ENCODE measurements at regions not wholly inside any gene's neighbourhood (a gene's known extent, or its start where the extent isn't known, plus 50 kb on each side); places are given as distances from the start of the nearest gene placed in this dataset.

DNA sequence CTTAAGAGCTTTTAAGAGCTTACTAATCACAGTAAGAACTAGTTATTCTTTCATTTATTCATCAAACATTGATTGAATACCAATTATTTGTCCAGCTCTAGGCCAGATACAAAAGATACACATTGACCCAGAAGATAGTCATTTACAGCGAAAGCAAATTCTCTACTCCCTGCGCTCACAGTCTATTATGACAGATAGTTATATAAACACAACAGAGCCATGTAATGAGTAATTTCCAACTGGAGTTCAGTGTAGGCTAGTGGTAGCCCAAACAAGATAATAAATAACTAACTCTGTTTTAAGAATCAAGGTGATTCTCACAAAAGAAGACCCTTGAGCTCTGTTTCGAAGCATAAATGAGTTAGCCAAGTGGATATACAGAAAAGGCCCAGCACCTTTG is 397.8 kb upstream of the TLE4 start:
- DNase-seq, result no peak

DNA sequence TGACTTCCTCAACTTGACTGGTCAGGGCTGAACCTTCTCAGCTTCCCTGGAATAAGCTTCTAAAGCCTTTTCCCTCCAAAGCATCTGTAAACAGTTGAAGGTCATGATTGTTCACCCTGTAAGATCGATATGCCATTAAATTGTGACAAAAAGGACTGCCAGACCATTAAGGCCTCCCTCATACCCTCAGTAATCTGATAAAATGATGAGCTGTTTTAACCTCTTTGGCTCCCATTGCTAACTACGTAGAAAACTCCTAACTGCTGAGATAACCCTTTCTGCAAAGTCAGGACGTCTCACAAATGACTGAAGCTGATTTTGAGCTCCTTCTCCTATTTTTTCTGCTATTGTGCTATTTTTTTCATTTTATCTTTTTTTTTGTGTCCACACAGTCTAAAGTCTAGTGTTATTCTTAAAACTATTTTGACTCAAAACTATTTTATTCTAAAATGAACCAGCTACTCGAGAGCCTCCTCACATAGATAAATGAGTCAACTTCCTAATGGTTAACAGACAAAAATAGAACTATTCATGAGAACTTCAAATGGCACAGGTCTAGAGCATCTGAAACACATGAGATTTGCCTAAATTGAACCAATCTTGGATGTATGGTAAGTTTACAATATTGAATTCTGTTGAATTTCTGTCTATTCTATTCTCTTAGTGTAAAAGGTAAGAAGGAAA is 395.6 kb upstream of the TLE4 start:
- no peak for DNase-seq

DNA sequence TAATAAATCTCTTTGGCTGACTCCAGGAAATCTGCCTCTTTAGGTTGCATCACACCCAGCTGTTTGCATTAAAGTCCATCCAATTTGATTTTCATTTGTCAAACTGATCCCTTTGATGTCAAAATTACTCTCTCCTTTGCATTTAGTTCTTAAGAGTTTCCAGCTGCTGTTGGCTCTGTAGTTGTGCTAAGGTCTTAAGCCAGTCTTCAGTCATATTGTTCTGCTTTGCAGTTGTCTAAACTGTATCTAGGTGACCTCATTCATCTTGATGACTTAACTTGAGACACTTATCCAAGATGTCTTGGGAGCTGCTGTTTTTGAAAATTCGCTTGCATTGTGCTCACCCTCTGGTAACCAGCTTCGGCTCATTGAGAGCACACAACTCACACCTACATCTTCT is 386.9 kb upstream of the TLE4 start:
- no peak for DNase-seq

DNA sequence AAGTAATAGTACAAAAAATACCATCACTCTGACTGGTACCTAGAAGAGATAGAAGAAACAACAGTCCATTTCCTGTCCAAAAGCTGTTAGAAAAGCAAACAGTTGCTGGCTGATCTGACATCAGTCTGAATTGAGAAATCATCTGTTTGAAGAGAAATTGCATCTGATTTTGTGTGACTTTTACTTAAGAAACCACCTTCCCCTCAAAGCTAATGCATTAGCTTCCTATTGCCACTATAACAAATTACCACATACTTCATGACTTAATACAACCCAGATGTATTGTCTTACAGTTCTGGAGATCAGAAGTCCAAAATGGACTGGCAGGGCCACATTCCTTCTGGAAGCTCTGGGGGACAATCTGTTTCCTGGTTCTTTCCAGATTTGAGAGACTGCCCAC is 385.9 kb upstream of the TLE4 start:
- DNase-seq, result no peak

DNA sequence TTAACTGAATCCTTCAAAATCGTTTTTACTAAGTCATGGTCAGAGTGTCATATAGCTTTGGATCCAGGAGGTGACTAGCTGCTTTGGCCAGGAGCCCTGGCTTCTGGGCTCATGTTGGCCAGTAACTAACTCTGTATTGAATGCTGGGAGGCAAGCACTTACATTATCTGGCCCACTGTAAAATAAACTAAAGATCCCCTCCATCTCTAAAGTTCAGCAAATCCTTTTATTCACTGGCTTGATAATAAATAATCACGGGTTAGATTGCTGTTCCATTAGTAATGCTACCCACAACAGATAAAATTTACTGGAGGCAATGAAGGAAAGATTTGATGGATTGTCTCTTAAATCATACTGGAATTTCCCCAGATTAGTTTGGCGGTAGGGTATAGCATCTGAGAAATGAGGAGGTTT is 382.2 kb upstream of the TLE4 start:
- DNase-seq, result no peak

DNA sequence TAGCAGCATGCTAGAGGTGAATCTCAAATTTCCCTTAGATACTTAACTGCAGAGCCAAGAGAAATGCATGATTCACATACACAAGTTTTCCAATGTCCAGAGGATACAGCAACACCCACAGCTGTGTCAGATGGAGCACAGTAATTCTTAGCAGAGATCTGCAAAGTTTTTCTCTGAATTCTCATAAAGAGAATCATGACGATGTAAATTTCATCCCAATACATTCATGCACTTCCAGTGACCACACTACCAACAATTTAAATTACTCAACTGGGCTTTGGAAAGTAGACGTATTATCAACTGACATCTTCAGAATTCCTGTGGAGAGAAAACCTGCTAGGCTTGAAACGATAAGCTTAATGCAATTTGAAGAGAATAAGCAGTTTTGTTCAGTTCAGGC is 378.8 kb upstream of the TLE4 start:
- no peak for DNase-seq

DNA sequence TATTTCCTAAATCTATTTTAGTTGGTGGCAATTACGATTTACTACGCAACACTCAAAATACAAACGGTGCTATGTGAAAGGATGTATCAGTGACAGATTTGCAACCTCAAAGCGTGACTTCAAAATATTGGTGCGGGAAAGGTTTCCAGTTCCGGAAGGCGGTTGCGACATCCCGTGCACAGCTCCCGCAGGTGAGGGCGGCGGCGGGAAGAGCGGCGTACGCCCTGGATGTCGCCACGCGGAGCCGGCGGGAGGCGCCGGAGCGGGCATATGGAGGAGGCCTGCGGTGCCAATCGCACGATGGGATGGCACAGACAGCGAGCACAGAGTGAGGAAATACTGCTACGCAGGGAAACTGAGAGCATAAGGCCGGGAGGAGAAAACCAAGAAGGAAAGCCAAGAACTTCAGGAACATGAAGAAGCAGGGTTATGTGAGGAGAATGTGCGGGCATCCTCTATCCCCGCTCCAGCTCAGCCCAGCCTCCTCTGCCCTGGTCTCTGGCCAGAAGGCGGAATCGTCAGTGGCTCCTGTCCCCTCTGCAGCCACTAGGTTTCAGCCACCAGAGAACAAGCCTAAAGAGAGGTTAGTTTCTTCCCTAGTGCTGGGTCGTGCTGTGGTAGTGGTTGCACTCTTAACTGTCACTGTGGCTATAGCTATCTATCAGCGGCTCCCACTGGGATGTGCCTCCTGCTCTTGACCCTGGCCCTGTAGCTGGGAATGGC is 378.1 kb upstream of the TLE4 start:
- DNase-seq, result no peak

DNA sequence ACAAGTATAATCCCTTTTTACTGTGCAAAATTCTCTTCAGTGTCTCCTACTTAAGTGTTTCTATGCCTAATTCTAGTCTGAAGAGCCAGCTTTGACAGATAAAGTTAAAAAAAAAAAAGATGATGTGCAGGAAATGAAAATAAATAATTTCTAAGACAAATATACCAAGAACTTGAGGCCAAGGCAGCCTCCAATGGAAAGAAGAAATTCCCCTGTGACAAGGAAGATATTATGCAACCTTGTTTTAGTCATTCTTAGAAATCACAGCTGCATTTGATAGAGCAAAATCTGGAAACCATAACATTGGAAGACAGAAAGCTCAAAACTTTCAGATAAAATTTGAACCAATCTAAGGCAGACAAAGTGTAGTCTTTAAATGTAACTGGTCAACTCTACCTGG is 375.9 kb upstream of the TLE4 start:
- DNase-seq, result no peak

DNA sequence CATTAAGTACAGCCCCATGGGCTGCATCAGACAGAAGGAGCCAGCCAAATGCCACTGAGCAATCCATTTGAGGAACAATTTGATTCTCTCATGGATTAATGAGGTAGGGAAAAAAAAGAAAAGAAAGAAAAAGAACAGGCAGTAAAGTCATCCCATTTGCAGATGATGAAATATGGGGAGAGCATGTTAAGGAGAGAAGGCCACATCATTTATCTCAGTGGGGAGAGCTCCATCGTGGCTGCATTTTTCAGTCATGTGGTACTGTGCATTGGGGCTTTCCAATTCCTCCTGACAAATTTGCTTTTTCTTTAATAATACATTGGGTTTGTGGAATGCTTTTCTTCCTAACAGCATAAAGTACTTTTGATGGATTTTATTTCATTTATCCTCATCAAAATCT is 375.2 kb upstream of the TLE4 start:
- DNase-seq, result no peak

DNA sequence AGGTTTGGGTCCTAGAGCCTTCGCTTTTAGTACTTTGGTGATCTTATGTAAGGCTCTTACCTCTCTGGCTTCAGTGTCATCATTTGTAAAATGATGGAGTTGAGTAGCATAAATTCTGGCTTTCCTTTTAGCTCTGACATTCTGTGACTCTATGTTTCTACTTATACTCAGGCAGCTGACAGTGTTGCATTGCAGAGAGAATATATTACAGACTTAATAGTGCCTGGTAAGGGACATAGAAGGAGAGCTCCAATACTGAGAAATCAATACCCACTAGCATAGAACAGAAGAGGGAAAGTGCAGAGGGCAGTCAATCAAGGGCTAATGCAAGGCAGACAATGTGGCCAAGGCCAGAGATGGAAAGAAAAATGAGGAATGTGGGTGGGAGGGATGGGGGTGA is 371.4 kb upstream of the TLE4 start:
- no peak for DNase-seq

DNA sequence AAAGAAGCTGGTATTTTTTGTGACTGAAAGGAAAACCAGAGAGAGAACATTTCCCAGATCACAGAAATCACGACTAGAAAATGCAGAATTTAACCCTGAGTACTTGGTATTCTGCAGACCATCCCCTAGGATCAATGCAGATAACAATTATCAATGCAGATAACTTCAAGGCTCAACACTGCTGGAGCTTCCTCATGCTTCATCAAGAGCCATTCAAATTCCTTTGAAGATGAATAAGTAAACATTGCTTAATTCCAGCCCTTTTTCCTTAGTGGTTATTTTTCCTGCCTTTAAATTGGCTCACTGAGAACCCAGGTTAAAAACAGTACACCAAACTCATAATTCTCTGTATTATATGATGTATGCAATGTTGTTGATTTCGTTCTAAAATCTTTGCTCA is 370.1 kb upstream of the TLE4 start:
- no peak for DNase-seq

DNA sequence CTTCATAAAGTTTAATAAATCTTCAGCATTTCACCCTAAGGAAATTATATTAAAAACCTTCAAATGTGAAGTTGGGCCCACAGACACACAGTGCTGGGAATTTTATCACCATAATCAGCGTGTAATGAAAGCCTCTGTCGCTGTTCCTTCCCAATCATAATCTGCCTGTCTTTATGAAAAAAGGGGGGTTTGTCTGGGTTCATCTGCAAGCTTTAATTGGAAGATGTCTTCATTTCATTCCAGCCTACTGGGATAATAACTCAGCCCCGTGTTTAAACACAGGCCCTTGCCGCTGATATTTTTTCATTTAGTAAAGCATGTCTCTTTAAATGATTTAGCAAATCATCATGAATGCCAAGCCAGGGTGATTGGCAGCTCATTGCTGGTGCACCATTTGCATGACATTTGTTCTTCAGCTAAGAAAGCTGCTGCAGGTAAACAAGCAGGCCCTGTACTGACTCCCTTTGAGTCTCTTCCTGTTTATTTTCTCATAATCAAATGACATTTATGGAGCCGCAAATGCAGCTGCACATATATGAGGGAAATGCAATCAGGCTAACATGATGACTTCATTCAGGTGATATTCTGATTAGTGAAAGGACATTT is 362.9 kb upstream of the TLE4 start:
- no peak for DNase-seq

DNA sequence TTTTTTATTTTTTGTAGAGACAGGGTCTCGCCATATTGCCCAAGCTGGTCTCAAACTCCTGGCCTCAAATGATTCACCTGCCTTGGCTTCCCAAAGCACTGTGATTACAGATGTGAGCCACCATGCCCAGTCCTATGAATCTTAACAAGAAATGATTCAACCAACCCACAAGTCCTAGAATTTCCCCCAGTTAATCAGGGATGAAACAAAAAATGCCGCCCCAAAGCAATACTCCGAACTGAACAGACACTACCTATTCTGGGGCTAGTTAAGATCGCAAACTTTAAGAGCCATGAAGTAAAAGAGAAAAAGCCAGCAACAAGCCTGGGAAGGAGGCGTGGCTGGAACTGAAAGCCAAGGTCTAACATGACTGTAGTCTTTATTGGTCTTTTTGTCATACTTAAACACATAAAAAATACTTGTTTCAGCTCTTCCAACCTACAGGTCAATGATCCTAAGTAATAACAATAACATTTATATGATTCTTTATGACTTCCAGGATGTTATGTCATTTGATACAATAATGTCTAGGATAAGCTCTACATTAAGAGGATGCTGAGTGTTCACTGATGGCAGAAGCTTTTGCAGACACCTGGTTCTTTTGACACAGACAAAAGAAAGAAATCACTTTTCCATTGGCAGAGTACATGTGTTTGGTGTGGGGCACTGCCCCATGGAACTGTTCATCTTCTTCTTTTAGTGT is 361.1 kb upstream of the TLE4 start:
- no peak for DNase-seq

DNA sequence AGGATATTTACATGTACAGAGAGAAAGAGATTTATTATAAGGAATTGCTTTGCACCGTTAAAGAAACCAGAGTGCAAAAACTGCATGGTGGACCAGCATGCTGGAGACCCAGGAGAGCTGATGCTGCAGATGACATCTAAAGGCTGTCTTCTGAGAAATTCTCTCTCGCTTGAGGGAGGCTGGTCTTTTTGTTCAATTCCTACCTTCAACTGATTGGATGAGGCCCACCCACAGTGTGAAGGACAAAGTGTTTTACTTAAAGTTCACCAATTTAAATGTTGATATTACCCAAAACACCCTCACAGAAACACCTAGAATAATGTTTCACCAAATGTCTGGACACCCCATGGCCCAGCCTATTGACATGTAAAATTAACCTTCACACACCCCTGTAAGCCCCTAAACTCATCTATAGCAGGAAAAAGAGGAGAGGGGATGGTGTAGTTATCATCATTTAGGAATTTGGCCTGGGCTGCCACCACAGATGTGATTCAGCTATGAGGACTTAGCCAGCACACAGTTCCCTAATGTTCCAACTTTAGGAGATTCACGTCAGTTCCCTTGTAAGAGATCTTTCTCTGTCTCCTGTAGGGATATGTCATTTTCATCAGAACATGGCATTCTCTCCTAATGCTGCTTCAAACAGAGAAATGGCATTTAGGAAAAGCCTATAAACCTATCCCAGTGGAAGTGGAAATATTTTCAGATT is 358.2 kb upstream of the TLE4 start:
- no peak for DNase-seq

DNA sequence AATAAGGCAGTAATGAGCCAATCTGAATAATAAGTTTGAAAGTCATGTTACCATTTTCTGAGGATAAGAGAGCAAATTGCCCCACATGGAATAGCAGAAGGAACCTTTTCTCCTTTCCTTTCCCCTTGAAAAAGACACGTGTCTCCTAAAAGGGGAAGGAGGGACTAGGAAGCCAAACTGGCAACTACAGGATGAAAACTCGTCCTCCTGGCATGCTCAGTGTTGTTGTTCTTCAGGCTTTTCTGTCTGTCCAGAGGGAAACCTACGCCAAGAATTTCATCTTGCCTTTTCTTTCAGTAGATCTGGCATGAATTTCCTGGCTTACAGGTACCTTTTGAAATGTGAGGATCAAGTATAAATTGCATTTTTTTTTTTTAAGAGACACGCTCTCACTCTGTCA is 355.9 kb upstream of the TLE4 start:
- peak; percentile 49 for DNase-seq

DNA sequence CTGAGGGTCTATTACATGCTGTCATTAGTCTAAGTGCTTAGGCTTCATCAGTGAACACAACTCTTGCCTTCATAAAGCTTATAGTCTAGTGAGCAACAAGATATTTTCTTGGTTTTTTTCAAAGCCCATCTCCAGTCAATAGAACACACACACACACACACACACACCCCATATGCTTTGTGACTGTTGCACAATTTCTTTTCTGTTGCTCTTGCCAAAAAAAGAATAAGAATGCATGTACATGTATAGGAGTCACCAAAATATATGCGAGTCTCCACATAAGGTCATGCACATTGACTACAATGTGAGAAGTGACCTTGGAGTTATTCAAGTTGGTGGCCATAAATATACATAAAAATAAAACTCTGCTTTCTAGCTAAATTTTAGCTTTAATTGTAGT is 351.5 kb upstream of the TLE4 start:
- DNase-seq, result no peak

DNA sequence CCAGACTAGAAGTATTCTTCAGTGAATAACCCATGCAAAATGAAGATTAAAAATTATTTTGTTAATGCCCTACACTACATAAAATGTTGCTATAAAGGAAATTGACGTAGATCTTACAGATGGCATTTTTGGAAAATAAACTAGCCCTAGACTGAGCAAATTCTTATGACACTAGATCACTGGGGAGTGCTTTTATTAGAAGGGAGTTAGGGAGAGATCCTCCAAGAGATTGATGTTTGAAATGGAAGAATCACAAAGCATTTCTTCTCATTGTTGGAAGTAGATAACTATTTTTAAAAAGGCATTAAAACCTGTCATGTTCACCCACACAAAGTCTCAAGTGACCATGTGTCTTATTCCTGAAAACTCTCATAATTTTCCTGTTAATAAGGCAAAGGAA is 351.1 kb upstream of the TLE4 start:
- DNase-seq, result no peak

DNA sequence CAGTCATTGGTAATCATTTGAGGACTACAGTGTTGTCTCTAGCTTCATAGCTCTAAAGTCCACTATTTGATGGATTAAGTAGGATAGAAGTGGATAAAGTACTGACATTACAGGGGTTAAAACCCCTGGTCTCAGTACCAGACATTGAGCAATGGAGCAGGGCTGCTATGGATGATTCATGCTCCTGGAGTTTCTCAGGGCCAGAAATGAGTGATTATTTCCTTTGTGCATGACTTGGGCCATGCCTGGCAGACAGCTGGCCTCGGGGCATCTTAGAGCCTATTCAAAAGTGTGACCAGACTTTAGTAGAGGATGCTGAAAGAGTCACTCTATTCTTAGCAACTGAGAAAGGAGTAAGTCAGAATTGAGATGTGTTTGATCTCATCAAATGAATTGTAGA is 350.7 kb upstream of the TLE4 start:
- DNase-seq, result peak; percentile 89

DNA sequence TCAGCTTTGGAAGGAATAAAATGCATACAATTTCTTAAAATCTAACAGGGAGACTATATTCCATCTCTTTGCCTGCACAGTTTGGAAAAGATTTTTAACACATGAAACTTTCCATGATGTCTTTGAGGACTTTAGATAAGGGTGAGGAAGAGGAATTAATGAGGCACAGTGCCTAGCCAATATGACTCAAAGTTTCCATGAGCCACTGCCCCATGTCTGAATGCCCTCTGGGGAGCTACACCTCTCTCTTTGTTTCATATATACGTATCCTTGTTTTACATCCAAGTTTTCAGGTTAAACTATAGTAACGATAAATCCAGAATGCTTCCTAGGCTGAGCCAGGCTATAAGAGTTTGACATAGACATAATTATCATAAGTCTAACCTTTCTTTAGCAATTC is 349.3 kb upstream of the TLE4 start:
- DNase-seq, result no peak

DNA sequence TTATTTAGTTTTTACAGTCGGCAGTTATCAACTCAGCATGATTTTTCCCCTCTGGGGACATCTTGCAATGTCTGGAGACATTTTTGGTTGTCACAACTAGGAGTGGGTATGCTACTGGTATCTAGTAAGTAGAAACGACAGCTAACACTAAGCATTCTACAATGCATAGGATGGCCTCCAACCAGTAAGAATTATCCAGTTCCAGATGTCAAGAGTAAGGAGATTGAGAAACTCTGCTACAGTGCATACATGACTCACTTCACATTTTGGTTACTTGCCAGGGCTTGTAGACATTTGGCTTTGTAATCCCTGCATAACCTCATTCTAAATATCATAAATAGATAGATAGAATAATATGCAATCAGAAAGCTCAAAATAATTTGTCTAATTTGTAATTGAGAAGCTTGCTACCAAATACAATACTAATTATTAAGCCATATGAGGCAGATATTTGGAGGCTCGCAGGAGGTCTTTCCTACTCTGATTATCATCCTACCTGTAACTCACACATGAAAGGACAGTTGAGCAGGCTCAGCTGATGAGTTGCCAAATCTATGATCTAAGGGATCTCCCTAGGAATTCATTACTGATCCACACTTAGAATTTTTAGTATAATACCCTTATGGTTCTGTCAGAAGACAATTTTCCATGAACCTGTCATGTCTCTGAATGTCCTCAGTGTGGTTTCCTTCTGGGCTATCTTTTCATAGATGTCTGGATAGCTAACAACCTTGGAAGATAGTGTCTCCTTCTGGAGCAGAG is 346.9 kb upstream of the TLE4 start:
- peak; percentile 87 for DNase-seq

DNA sequence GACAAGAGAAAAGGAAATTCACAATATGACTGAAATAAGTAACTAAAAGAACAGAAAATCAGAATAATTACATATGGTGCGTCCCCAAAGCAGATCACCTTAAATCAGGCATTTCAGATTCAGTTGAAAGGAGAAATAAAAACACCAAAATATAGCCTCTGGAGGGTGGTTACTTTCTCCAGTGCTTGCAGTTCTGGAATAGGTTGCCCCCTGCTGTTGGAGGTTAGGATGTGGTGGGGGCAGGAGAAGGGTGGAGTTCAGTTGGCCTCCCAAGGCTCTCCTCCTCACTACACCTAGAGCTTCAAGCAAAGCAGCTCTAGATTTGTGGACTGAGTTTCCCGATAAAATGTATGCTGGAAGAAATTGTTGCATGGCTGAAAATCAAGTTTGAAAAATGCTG is 338.2 kb upstream of the TLE4 start:
- peak; percentile 37 for DNase-seq

DNA sequence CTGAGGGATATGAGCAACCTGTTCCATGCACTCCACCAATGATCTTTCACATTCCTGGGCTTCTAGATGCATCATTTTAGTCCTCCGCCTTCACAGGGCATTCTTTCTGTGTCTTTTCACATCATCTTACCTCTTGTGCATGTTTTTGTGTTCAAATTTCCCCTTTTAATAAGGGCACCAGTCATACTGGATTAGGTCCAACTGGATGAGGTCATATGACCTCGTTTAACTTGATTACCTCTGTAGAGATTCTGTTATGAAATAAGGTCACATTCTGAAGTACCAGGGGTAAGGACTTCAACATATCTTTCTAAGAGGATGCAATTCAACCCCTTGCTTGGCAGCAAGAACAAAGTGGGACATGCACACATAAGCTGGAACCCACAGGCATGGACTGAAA is 335.3 kb upstream of the TLE4 start:
- no peak for DNase-seq

DNA sequence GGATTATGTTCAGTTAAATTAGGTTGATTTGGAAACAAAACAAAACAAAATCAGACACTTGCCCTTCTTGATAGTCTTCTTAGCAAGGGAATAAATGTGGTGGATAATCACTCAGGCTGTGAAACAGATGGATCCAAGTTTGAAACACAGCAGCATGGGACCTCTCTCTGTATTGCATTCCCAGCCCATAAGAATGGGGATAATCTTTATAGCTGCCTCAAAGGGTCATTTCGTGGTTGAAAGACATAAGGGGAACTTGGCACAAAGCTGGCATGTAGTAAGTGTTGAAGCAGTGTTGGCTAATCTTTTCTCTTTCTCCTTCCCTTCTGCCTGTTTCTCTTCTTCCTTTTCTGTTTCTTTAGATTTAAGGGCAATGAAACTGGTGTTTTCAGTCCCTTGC is 333.9 kb upstream of the TLE4 start:
- peak; percentile 86 for DNase-seq
